ENCODE measurements at regions not wholly inside any gene's neighbourhood (a gene's known extent, or its start where the extent isn't known, plus 50 kb on each side); places are given as distances from the start of the nearest gene placed in this dataset.

- TF ChIP-seq GATA2 (IDR thresholded peaks at IDR 0.05; ENCODE audit: low read depth, low read length) (no peak), GATA3 (IDR thresholded peaks at IDR 0.05; ENCODE audit: low read depth, low read length) (no peak)
These were observed 155.7 kb downstream of the FAM170A start for GRCh38 chr5:119785057-119785456.
